MV-4-11 (cell line): ENCODE measurements at regions not wholly inside any gene's neighbourhood (a gene's known extent, or its start where the extent isn't known, plus 50 kb on each side); places are given as distances from the start of the nearest gene placed in this dataset.

Experiments
- DNase-seq: peaks from one replicate; lab custom pipeline; 2025; lab: John Stamatoyannopoulos, UW

DNA sequence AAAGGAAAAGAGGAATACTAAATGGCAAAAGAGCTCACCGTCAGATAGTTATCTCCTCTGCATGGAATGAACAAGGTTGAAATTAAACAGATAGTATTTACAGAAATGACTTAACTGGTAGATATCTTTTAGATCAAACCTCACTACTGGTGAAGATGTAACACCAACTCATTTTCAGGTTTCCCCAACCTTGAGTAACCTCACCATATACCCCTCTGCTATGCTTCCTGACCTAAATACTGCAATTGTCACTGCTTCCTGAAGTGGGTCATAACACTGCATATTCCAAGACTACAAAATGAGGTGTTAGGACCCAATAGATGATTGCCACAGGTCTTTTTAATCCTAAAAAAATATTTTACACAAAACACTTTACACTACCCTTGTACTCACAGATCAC, 76.3 kb upstream of the PLEKHA5 start:
- no peak for DNase-seq

DNA sequence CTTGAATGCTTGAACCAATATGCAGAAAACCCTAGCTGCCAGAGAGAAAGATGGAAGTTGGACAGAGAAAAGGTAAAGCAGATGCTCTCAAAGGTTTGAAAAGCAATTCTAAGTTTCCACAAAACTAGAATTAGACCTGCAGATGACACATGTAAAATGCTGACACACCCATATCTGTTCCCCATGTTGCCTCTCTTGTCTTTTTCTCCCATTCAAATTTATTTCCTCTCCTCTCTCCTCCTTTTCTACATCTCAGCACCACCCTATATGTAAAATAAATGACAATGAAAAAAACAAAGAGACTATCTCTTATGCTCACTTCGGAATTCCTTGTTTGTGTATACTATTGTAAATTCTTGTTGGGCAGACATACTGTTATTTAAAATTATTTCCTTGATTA, 75.5 kb upstream of the PLEKHA5 start:
- no peak for DNase-seq

GRCh38 chr12:19055589-19055988, 73.9 kb upstream of the PLEKHA5 start:
- DNase-seq, result no peak

GRCh38 chr12:19058235-19059021, 71.1 kb upstream of the PLEKHA5 start:
- DNase-seq, result no peak

GRCh38 chr12:19064713-19065112, 64.8 kb upstream of the PLEKHA5 start:
- no peak for DNase-seq

GRCh38 chr12:19065223-19065622, 64.3 kb upstream of the PLEKHA5 start:
- DNase-seq, result no peak

GRCh38 chr12:19065871-19066270, 63.7 kb upstream of the PLEKHA5 start:
- no peak for DNase-seq

- DNase-seq, result no peak
Measured at GRCh38 chr12:19066475-19067001, 63.0 kb upstream of the PLEKHA5 start.

DNA sequence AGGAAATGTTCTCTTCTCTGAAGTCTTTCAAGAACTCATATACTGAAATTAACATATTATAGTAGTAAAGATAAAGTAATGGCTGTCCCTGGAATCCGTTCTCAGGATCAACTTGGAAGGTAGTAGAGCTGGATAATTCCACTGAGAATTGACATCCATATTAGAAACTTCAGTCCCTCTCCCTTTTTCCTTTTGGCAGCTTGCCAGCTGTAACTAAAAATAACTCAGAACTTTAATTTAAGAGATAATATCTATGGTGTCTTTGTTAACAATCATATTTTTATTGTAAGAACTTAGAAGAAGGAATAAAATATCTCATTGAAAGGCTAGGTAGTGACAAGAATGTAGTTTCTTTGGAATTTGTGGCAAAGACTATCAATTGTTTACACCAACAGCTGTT, 61.4 kb upstream of the PLEKHA5 start:
- no peak for DNase-seq

GRCh38 chr12:19070341-19070740, 59.2 kb upstream of the PLEKHA5 start:
- DNase-seq, result no peak

DNA sequence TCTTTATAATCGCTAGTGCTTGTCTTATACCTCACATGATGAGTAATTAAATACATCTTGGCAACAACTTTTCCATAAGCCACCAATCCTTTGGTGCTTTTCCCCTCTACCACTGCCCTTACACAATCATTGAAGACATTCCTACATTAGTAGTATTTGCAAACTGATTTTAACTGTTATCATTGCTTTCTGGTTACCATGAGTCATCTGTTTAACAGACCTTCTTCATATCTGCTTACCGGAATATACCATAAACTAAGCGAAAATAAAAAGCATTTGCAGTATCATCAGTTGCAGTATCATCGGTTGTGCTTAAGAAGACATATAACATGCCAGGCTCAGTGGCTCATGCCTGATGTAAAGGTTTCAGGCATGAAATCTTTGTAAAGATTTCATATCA, 54.8 kb upstream of the PLEKHA5 start:
- no peak for DNase-seq

- no peak for DNase-seq
Measured at GRCh38 chr12:19075711-19076340, 53.7 kb upstream of the PLEKHA5 start.
